Keratinocyte (primary cell): ENCODE measurements at regions not wholly inside any gene's neighbourhood (a gene's known extent, or its start where the extent isn't known, plus 50 kb on each side); places are given as distances from the start of the nearest gene placed in this dataset.

ENCODE experiments used
- DNase-seq: peaks from one replicate; pipeline ENCODE4 v3.0.0-alpha.2; 2011; ENCODE audit warnings: low read depth, missing footprints, low spot score
- FAIRE-seq: peaks from 2 replicates; lab custom pipeline; 2011; peaks lifted over from hg19 to GRCh38; lab: Jason Lieb, UNC
- H2AFZ ChIP-seq: 2 replicates; pipeline ENCODE4 v1.6.0; 2012; ENCODE audit warnings: low read length, control low read depth, inconsistent platforms; ENCODE audit not compliant: control insufficient read depth
- H3K27ac ChIP-seq: 2 replicates; pipeline ENCODE4 v1.5.1; 2011; ENCODE audit warnings: low read length; ENCODE audit not compliant: control insufficient read depth, insufficient read depth
- H3K27me3 ChIP-seq: 3 replicates; pipeline ENCODE4 v1.6.0; 2011; ENCODE audit warnings: low read length; ENCODE audit not compliant: control insufficient read depth, insufficient read depth; ENCODE audit errors: extremely low read depth
- H3K36me3 ChIP-seq, 2 experiments: 2 replicates in 1 of 2; 3 replicates in 1 of 2; pipeline ENCODE4 v1.5.1; 2011; ENCODE audit warnings: low read length in 2 of 2, mild to moderate bottlenecking in 1 of 2; ENCODE audit not compliant: control insufficient read depth in 2 of 2, insufficient read depth in 2 of 2; ENCODE audit errors: extremely low read depth in 1 of 2
- H3K4me1 ChIP-seq: 3 replicates; pipeline ENCODE4 v1.5.1; 2011; ENCODE audit warnings: low read length; ENCODE audit not compliant: control insufficient read depth, insufficient read depth; ENCODE audit errors: extremely low read depth
- H3K4me2 ChIP-seq: 3 replicates; pipeline ENCODE4 v1.6.0; 2011; ENCODE audit warnings: low read depth, low read length; ENCODE audit not compliant: control insufficient read depth, insufficient read depth; ENCODE audit errors: extremely low read depth
- H3K4me3 ChIP-seq, 3 experiments: fragments of 200-600 bp in 1 of 3; sonication (generic) in 1 of 3; 2 replicates in 2 of 3; 3 replicates in 1 of 3; pipeline ENCODE4 v1.5.1; 2011 to 2016; ENCODE audit warnings: low read length in 3 of 3, mild to moderate bottlenecking in 3 of 3, control low read depth in 2 of 3, inconsistent platforms in 1 of 3, low read depth in 1 of 3, mixed read lengths in 1 of 3, mixed run types in 1 of 3, moderate library complexity in 1 of 3; ENCODE audit not compliant: control insufficient read depth in 2 of 3, insufficient read depth in 2 of 3; ENCODE audit errors: extremely low read depth in 1 of 3
- H3K79me2 ChIP-seq: 2 replicates; pipeline ENCODE4 v1.6.0; 2012; ENCODE audit warnings: low read length; ENCODE audit not compliant: control insufficient read depth, insufficient read depth
- H3K9ac ChIP-seq: 3 replicates; pipeline ENCODE4 v1.6.0; 2011; ENCODE audit warnings: low read length; ENCODE audit not compliant: control insufficient read depth, insufficient read depth; ENCODE audit errors: extremely low read depth
- H3K9me1 ChIP-seq: 3 replicates; pipeline ENCODE4 v1.6.0; 2011; ENCODE audit warnings: low read length; ENCODE audit not compliant: control insufficient read depth, insufficient read depth; ENCODE audit errors: extremely low read depth
- H3K9me3 ChIP-seq: 2 replicates; pipeline ENCODE4 v1.5.1; 2012; ENCODE audit warnings: low read depth, low read length; ENCODE audit not compliant: control insufficient read depth
- H4K20me1 ChIP-seq: 3 replicates; pipeline ENCODE4 v1.6.0; 2011; ENCODE audit warnings: low read length; ENCODE audit not compliant: control insufficient read depth, insufficient read depth; ENCODE audit errors: extremely low read depth
- CTCF ChIP-seq, 3 experiments: IDR thresholded peaks in 1 of 3; conservative IDR thresholded peaks in 1 of 3; optimal IDR thresholded peaks in 1 of 3; 2 replicates in 2 of 3; 3 replicates in 1 of 3; pipeline versions ENCODE3 to v1.5.1; 2011; ENCODE audit warnings: low read length in 3 of 3, mild to moderate bottlenecking in 3 of 3, moderate library complexity in 2 of 3, control low read depth in 1 of 3, inconsistent platforms in 1 of 3; ENCODE audit not compliant: insufficient read depth in 2 of 3; ENCODE audit errors: extremely low read depth in 1 of 3
- EZH2 ChIP-seq: IDR thresholded peaks from one replicate; pipeline ENCODE4 v1.6.1; 2012; ENCODE audit warnings: inconsistent platforms, mild to moderate bottlenecking, low read length, moderate library complexity
- dilution Hi-C: fragments of 300-500 bp; cut with MboI; formaldehyde crosslinking; loops from one replicate; pipeline ENCODE4 v1.7.0; 2020; ENCODE audit warnings: low sequenced_read_pairs; ENCODE audit not compliant: extremely low pct_ligation_motif_present

GRCh38 chrX:134101636-134102035 is 116.2 kb upstream of the GPC3 start:
- no peak for TF ChIP-seq EZH2
- no peak for TF ChIP-seq CTCF (optimal IDR thresholded peaks at IDR 0.05 in 1 of 3, IDR thresholded peaks at IDR 0.05 in 1 of 3, conservative IDR thresholded peaks at IDR 0.05 in 1 of 3; ENCODE audit: extremely low read depth in 1 of 3, insufficient read depth in 2 of 3, low read length in 3 of 3)
- Histone ChIP-seq H3K27ac (no peak overlapping the region), H3K9ac (no peak overlapping the region), H4K20me1 (no peaks in the 10 kb centered on the region), H3K79me2 (no peaks in the 10 kb centered on the region), H3K36me3 (no peaks in the 10 kb centered on the region), H3K4me3 (no peak overlapping the region), H2AFZ (no peak overlapping the region), H3K27me3 (no peaks in the 10 kb centered on the region), H3K4me2 (no peak overlapping the region), H3K9me3 (no peaks in the 10 kb centered on the region), H3K9me1 (no peaks in the 10 kb centered on the region), H3K4me1 (no peaks in the 10 kb centered on the region)
- DNase-seq (no peak), FAIRE-seq (no peak)
- dilution Hi-C loops, result no loop called here

GRCh38 chrX:134115270-134115669 is 121.7 kb upstream of the CCDC160 start:
- Histone ChIP-seq H4K20me1 (no peaks in the 10 kb centered on the region), H3K4me3 (no peak overlapping the region), H3K27ac (no peak overlapping the region), H3K9me1 (no peaks in the 10 kb centered on the region), H3K9ac (no peak overlapping the region), H3K4me1 (no peaks in the 10 kb centered on the region), H2AFZ (no peak overlapping the region), H3K9me3 (no peaks in the 10 kb centered on the region), H3K36me3 (no peaks in the 10 kb centered on the region), H3K79me2 (no peaks in the 10 kb centered on the region), H3K27me3 (no peaks in the 10 kb centered on the region), H3K4me2 (no peak overlapping the region)
- DNase-seq (no peak), FAIRE-seq (no peak)
- no peak for TF ChIP-seq EZH2
- TF ChIP-seq CTCF (optimal IDR thresholded peaks at IDR 0.05 in 1 of 3, IDR thresholded peaks at IDR 0.05 in 1 of 3, conservative IDR thresholded peaks at IDR 0.05 in 1 of 3; ENCODE audit: extremely low read depth in 1 of 3, insufficient read depth in 2 of 3, low read length in 3 of 3), result no peak
- dilution Hi-C loops, result no loop called here
